ENCODE measurements at regions not wholly inside any gene's neighbourhood (a gene's known extent, or its start where the extent isn't known, plus 50 kb on each side); places are given as distances from the start of the nearest gene placed in this dataset.
"Not testable (repeated sequence)": the region's sequence is repeated elsewhere in the genome, so short reads cannot be mapped to it uniquely, and the experiment has no call there.

DNA sequence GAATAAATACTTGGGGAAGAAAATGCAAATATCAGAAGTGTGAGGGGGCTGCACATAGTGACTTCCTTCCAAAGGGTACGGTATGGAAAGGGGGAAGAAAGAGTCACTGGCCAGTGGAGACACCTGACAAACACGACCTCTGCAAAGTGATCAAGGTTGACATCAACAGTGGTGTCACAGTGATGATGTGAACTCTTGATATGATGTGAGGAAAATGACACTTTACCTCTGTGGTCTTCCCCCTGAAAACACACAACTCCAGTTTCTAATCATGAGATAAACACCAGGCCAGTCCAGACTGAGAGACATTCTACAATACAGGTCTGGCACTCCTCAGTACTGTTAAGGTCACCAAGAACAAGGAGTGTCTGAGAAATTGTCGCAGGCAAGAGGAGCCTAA, 169.7 kb downstream of the BUB3 start:
- no peak for DNase-seq

DNA sequence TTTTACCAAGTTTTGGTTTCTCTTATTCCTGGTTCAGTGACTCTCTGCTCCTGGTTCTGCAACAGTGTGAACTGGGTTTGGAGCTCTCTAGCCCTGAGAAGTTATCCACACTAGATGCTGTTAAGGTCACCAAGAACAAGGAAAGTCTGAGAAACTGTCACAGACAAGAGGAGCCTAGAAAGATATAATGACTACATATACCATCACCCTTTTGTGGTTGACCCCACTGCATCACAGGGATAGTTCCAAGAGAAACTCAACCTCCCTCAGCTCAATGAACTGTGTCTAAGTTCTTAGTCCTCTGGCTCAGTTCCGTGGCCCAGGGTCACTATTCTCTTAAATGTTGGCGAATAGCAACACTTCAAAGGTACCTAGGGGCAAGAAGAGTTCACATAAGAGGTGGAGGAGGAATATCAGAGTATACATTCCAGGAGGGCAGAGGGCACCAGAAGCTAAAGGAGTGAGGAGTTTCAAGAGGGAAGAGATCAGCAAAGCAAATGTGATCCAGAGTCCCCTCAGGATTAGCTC, 171.5 kb downstream of the BUB3 start:
- no peak for DNase-seq

DNA sequence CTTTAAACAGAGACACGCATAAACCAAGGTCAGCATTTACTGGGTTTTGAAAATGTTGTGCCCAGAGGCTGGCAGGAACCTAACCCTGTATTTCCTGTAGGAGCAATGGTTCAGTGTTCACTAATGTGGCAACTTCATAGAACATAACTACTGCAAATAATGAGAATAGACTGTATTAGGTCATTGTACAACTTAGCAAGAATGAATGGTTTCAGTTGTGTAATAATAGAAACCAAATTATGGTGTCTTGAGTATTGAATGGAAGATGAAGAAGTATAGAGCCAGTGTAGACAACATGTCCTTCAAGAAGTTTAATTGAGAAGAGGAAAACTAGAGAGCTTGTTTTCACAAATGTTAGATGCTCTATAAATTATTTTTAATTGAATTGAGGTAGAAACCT, 172.5 kb downstream of the BUB3 start:
- no peak for DNase-seq

GRCh38 chr10:123327450-123327849, 173.2 kb downstream of the BUB3 start:
- no peak for DNase-seq

DNA sequence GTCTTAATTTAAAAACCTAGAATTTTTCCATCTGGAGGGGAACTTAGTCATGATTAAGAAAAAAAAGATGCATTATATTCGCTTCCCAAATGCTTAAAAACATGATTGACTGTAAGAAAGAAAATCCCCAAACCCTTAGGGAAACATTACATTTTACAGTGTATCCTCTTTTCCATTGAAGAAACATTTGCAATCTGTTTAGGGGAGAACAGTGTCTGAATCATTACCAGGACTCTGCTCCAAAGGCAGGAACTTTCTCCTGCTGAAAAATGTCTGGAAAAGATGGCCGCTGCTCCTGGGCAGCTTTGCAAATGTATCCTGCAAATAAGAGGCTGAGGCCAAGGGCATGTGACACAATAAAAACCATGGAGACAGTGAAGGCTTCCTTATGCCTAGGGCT, 173.7 kb downstream of the BUB3 start:
- no peak for DNase-seq

DNA sequence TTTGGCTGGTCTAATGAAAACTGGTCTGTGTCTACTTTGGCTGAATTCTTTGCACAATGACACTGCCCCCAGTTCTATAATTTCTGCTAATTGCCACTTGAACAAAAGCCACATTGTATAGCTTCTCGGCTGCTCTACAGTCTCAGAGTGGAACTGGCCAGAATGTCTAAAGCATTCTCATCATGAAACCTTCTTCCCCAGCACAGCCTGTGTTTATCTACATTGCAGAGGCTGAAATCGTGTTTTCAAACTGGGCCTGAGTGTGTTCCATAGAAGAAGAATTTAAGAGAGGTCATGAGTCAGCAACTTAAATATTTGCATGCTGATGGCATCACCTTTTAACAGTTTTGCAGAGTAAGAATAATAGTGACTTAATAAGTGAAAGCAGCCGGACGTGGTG, 177.2 kb downstream of the BUB3 start:
- DNase-seq: no peak

DNA sequence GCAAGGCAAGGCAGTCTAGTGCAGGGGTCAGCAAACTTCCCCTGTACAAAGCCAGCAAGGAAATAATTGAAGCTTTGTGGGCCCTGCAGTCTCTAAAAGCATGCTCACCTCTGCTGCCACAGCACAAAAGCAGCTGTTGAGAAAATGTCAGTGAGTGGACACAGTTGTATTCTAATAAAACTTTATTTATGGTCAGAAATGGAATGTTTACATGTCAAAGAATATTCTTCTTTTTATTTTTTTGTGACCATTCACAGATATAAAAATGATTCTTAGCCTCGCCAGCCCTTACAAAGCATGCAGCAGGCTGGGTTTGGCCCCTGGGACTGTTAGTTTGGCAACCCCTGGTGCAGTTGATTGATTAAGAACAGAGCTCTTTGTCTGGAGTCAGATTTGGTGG, 192.4 kb downstream of the BUB3 start:
- DNase-seq: no peak

GRCh38 chr10:123348691-123349572, 194.7 kb downstream of the BUB3 start:
- no peak for DNase-seq

- DNase-seq: no peak
Observed at GRCh38 chr10:123351715-123352114, 197.5 kb downstream of the BUB3 start.

DNA sequence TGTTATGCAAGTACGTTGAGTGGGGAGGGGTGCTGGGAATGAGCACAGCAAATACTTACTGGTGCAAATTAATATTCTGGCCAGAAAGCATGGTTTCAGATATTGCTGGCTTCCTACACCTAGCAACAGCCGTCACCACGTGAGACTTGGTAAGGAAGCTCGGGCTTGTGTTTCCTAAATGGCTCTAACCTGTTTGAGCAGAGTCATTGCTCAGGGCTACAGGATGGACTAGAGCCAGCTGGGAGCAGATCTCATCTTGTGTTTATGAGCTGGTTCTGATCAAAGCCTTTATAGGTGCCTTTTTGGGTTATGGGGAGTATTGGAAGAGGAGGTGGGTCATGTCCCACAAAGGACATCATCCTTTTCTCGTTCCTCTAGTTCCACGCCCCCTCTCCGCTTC, 200.3 kb downstream of the BUB3 start:
- DNase-seq: no peak

DNA sequence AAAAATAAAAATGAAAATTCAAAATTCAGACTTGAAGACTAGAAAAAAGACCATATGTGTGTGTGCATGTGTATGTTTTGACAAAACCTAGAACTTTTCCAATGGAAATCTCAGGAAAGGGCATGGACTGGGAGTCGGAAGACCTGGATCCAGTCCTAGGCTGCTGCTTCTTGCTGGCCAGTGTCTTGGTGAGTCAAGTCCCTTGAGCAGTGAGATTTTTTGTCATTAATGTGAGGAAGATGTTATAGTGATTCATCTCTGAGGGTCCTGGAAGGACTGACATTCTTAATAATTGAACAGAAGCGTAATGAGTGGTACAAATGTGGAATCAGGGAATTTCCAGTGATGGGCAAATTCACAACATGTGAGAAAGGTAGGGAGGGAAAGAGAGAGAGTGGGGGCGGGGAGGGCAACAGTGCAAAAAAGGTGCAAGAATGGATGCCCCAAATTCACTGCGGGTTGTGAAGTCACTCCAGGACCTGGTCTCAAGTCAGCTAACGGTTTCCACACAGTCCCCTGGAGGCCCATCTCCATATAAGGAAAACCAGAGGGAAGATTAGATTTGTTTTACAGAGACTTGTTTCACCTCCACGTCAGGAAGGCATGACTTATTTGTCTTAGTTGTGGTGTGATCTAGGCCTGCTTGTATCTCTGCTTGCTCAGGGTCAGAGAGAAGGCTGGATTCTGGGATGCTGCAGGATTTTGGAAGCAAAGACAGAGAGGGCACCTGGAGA, 201.7 kb downstream of the BUB3 start:
- DNase-seq: no peak

- no peak for DNase-seq
Observed at GRCh38 chr10:123356799-123357198, 202.6 kb downstream of the BUB3 start.

DNA sequence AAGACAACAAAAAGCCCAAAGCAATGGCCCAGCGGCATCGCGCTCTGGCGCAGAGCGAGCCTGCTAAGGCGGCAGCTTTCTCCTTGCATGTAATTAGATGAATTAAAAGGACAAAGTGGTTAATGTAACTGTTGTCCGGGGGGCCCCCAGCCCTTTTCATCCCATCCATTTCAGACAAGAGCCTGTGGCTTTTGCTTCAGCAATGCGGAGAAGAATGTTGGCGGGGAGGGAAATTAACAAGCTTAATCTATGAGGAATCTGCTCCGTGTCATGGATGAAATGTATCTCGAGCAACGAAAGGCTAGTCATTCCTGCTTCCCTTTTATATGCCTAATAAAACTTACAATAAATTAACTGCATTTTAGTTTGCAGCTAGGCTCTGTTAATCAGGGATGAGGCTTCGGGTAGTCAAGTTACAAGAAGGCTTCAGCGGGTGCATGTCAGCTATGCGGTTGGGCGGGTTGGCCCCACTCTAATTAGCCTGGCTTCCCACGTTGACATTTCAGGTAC, 203.3 kb downstream of the BUB3 start:
- DNase-seq: no peak

- DNase-seq: no peak
Observed at GRCh38 chr10:123359539-123359938, 205.3 kb downstream of the BUB3 start.

DNA sequence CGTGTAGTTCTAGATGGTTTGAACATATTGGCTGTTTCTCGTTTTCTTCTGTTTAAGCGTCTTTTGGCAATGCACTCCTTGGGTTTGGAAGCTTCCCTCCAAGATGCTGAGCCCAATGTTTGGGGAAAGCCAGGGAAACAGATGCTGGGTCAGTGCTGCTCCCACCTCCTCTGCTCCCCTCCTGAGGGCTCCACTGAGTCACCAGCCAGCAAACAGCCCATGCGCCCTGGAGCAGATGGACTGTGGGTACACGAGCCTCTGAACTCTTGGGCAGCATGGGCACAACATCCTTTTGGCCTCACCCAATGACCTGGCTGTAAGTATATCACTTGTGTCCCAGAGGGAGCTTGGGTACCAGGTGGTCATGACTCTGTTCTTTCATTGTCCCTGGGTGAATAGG, 207.6 kb downstream of the BUB3 start:
- no peak for DNase-seq

GRCh38 chr10:123367195-123367594, 213.0 kb downstream of the BUB3 start:
- DNase-seq: no peak

GRCh38 chr10:123371626-123372025, 217.4 kb downstream of the BUB3 start:
- DNase-seq: not testable (repeated sequence)

GRCh38 chr10:123373591-123373990, 219.4 kb downstream of the BUB3 start:
- DNase-seq: no peak

GRCh38 chr10:123375097-123375496, 220.9 kb downstream of the BUB3 start:
- DNase-seq: no peak

DNA sequence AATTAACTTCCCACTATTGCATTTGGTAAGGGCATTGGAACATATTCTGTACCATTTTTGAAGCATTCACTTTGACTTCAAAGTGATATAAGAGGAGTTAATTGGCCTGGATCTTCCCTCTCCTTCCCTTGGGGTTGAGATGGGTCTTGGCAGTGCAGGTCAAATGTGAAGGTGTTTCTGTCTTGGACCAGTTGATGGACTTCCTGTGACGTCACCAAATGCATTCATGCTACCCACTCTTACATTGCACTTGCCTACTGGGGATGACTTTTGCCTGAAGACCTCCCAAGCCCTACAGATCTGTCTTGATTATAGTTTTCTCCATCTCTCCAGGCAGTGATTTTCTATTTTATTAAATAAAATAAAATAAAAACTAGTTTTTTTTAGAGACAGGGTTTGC, 221.5 kb downstream of the BUB3 start:
- DNase-seq: no peak

DNA sequence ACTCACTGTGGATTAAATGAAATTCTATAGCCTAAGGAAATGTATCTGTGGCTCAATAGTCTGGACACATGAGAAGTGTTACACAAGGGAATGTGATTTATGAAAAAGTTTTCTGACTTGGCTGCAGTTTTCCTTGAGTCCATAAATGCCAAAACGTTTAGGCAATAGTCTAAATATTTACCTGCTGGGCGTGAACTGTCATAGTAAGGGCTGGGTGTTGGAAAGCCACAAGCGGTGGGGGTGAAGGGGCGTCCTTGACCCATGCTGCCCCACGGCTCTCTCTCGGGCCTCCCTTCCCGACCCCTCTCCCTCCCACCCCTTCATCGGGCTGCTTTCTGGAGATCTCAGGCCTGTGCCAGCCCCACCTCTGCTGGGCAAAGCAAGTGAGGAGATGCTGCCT, 223.7 kb downstream of the BUB3 start:
- DNase-seq: no peak

- DNase-seq: no peak
Observed at GRCh38 chr10:123378302-123378701, 224.1 kb downstream of the BUB3 start.

GRCh38 chr10:123379156-123379555, 225.0 kb downstream of the BUB3 start:
- DNase-seq: no peak

Measured in GDM1 (cell line).